HFFc6 (cell line): ENCODE measurements at regions not wholly inside any gene's neighbourhood (a gene's known extent, or its start where the extent isn't known, plus 50 kb on each side); places are given as distances from the start of the nearest gene placed in this dataset.

ENCODE experiments used
- DNase-seq: peaks from one replicate; pipeline ENCODE4 v3.0.0-alpha.2; 2018
- H3K27ac Mint-ChIP-seq: 2 replicates; pipeline ENCODE4 v1.8.0; 2020; ENCODE audit warnings: mild to moderate bottlenecking, mixed read lengths
- H3K27me3 Mint-ChIP-seq: 2 replicates; pipeline ENCODE4 v1.8.0; 2021; ENCODE audit warnings: mild to moderate bottlenecking, moderate library complexity, mixed read lengths; ENCODE audit not compliant: insufficient read depth
- H3K36me3 Mint-ChIP-seq: 2 replicates; pipeline ENCODE4 v1.8.0; 2021; ENCODE audit warnings: low read depth, mixed read lengths
- H3K4me1 Mint-ChIP-seq: 2 replicates; pipeline ENCODE4 v1.8.0; 2020; ENCODE audit warnings: low read depth, mixed read lengths
- H3K4me3 Mint-ChIP-seq: 2 replicates; pipeline ENCODE4 v1.8.0; 2020; ENCODE audit warnings: mild to moderate bottlenecking, moderate library complexity, mixed read lengths
- H3K9me3 Mint-ChIP-seq: 2 replicates; pipeline ENCODE4 v1.8.0; 2020; ENCODE audit warnings: mild to moderate bottlenecking, mixed read lengths
- TF ChIP-seq, protein P1 (sequence below): fragments of 200-600 bp; sonication (generic); IDR thresholded peaks from 2 replicates; pipeline ENCODE4 v1.5.0; 2021; ENCODE audit warnings: antibody characterized with exemption, mild to moderate bottlenecking

- no peak overlapping the region for H3K4me3 Mint-ChIP-seq
Measured at GRCh38 chr16:11432856-11433395, 87.7 kb downstream of the RMI2 start.

DNA sequence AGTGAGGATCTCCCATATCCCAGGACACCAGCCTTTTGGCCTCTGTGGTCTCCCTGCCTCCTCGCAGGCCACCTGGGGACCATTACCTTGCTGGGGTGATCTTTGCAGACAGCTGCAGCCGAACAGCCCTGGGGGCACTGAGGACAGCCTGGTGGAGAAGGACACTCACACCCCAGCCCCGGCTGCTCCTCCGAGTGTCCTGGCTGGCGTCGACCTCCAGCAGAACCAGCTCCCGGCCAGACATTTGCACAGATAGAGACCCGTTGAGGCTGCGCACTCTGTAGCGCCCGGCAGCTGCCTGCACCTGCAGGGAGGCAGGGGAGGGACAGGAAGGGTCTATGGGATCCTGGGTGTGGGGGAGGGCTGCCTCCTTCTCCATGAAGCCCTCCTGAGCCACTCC is 90.3 kb downstream of the RMI2 start:
- DNase-seq, result no peak
- peaks cover 13% of the 10 kb centered on the region for H3K36me3 Mint-ChIP-seq
- H3K4me3 Mint-ChIP-seq, result no peak overlapping the region
- H3K9me3 Mint-ChIP-seq, result peaks cover 22% of the 10 kb centered on the region
- TF ChIP-seq, protein P1, sequence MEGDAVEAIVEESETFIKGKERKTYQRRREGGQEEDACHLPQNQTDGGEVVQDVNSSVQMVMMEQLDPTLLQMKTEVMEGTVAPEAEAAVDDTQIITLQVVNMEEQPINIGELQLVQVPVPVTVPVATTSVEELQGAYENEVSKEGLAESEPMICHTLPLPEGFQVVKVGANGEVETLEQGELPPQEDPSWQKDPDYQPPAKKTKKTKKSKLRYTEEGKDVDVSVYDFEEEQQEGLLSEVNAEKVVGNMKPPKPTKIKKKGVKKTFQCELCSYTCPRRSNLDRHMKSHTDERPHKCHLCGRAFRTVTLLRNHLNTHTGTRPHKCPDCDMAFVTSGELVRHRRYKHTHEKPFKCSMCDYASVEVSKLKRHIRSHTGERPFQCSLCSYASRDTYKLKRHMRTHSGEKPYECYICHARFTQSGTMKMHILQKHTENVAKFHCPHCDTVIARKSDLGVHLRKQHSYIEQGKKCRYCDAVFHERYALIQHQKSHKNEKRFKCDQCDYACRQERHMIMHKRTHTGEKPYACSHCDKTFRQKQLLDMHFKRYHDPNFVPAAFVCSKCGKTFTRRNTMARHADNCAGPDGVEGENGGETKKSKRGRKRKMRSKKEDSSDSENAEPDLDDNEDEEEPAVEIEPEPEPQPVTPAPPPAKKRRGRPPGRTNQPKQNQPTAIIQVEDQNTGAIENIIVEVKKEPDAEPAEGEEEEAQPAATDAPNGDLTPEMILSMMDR, result no peak
- H3K27ac Mint-ChIP-seq, result no peak overlapping the region
- no peaks in the 10 kb centered on the region for H3K4me1 Mint-ChIP-seq
- H3K27me3 Mint-ChIP-seq, result peaks cover 8% of the 10 kb centered on the region; the same call in 1 of the 2 replicates

More at GRCh38 chr16:11432856-11433395, 87.7 kb downstream of the RMI2 start:
- DNase-seq, result no peak
- TF ChIP-seq, protein P1, result no peak
- Mint-ChIP-seq H3K27me3 (peaks cover 12% of the 10 kb centered on the region), H3K27ac (no peak overlapping the region), H3K36me3 (peaks cover 8% of the 10 kb centered on the region; the same call in 1 of the 2 replicates), H3K4me1 (no peaks in the 10 kb centered on the region), H3K9me3 (peaks cover 9% of the 10 kb centered on the region; the same call in 1 of the 2 replicates)

- Mint-ChIP-seq H3K4me3 (no peak overlapping the region), H3K27ac (no peak overlapping the region), H3K36me3 (peaks cover 18% of the 10 kb centered on the region), H3K4me1 (no peaks in the 10 kb centered on the region), H3K9me3 (peaks cover 30% of the 10 kb centered on the region), H3K27me3 (peaks cover 16% of the 10 kb centered on the region)
- TF ChIP-seq, protein P1, result no peak
- no peak for DNase-seq
Measured at GRCh38 chr16:11437069-11437468, 91.8 kb downstream of the RMI2 start.

DNA sequence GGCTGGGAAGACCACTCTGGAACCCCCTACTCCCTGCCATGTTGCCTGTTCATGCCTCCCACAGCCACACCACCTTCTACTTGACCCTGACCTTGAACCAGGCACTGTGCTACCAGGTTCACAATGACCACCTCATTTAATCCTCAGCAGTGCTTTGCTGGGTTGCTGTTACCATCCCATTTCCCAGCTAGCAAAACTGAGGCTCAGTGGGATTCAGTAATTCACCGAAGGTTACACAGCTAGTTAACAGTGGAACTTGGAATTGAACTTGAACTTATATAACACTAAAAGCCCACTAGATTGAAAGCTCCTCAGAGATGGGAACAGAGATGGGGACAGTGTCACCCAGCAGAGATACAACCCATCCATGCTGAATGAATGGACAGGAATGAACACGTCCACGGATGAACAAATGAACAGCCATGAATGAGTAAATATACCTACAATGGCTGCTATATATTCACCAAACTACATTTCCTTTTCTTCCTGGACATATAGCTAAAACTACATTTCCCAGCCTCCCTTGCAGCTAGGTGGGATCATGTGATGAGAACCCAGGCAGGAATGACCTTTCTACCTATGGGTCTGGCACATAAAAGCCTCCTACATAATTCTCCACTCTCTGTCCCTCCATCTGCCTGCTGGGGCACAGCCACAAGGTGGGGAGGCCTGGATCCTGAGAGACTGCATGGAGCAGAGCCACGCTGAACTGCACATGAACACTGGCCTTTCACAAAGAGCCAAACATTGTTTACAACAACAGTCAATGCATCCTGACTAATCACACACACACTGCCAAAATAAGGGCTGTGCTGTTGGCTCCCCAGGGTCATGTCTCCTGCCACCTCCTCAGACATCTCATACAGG is 94.8 kb downstream of the RMI2 start:
- TF ChIP-seq, protein P1, result no peak

DNA sequence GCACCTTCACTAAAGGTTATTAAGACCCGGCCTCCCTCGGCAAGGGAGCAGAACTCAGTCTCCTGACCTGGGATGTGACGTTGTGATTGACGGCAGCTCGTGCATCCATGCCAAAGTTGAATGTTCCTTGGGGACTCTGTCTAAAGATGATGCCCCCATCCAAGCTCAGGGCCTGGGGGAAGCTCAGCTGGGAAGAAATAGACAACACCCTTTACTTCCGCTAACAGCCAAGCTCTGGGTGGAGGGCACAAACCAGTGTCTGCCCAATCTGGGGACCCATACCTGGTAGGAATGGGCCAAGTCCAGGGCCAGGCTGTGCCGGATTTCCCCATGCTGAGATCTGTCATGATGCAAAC is 95.4 kb downstream of the RMI2 start:
- H3K36me3 Mint-ChIP-seq, result peaks cover 16% of the 10 kb centered on the region
- DNase-seq, result no peak
- peaks cover 27% of the 10 kb centered on the region for H3K9me3 Mint-ChIP-seq
- H3K27ac Mint-ChIP-seq, result no peak overlapping the region
- peaks cover 17% of the 10 kb centered on the region for H3K27me3 Mint-ChIP-seq
- TF ChIP-seq, protein P1, result no peak
- H3K4me3 Mint-ChIP-seq, result no peak overlapping the region
- no peaks in the 10 kb centered on the region for H3K4me1 Mint-ChIP-seq

More for the DNA sequence above, 94.8 kb downstream of the RMI2 start:
- H3K36me3 Mint-ChIP-seq, result peaks cover 16% of the 10 kb centered on the region
- H3K9me3 Mint-ChIP-seq, result peaks cover 27% of the 10 kb centered on the region
- H3K4me3 Mint-ChIP-seq, result no peak overlapping the region
- no peak overlapping the region for H3K27ac Mint-ChIP-seq
- H3K4me1 Mint-ChIP-seq, result no peaks in the 10 kb centered on the region
- no peak for DNase-seq
- peaks cover 15% of the 10 kb centered on the region for H3K27me3 Mint-ChIP-seq
